Left ventricle myocardium inferior (tissue), 1 donor: ENCODE measurements at regions not wholly inside any gene's neighbourhood (a gene's known extent, or its start where the extent isn't known, plus 50 kb on each side); places are given as distances from the start of the nearest gene placed in this dataset.

ENCODE experiments used
- DNase-seq: peaks from one replicate; pipeline ENCODE4 v3.0.0-alpha.2; 2020
- H3K27ac ChIP-seq: fragments of 200-600 bp; replicated peaks from 2 replicates; pipeline ENCODE4 v1.8.0; 2021
- H3K27me3 ChIP-seq: fragments of 200-600 bp; 2 replicates; pipeline ENCODE4 v1.8.0; 2021; ENCODE audit warnings: low read depth
- H3K36me3 ChIP-seq: fragments of 200-600 bp; 2 replicates; pipeline ENCODE4 v1.8.0; 2021
- H3K4me1 ChIP-seq: fragments of 200-600 bp; 2 replicates; pipeline ENCODE4 v1.8.0; 2021
- H3K4me3 ChIP-seq: fragments of 200-600 bp; 2 replicates; pipeline ENCODE4 v1.8.0; 2021; ENCODE audit warnings: mild to moderate bottlenecking, moderate library complexity
- H3K9me3 ChIP-seq: fragments of 200-600 bp; replicated peaks from 2 replicates; pipeline ENCODE4 v1.8.0; 2021
- CTCF ChIP-seq: fragments of 200-600 bp; IDR thresholded peaks from 2 replicates; pipeline ENCODE4 v1.8.0; 2021; ENCODE audit warnings: antibody characterized with exemption, mild to moderate bottlenecking, borderline replicate concordance
- intact Hi-C: fragments of 100-400 bp; cut with micrococcal nuclease; formaldehyde crosslinking; loops from one replicate; pipeline ENCODE4 v1.11.0; 2022
- donor health status: DM: no; HTN: yes; CAD: no; lungs with severe emphysema.

- Histone ChIP-seq H3K4me3 (no peak overlapping the region), H3K4me1 (no peaks in the 10 kb centered on the region), H3K27ac (no peak overlapping the region), H3K9me3 (no peaks in the 10 kb centered on the region), H3K36me3 (no peaks in the 10 kb centered on the region), H3K27me3 (no peaks in the 10 kb centered on the region)
- no peak for DNase-seq
- TF ChIP-seq CTCF, result no peak
- intact Hi-C loops, result no loop called here
Observed at GRCh38 chr2:122507261-122507660, 751.8 kb downstream of the TSN start.

GRCh38 chr2:122512091-122512490 lies 756.6 kb downstream of the TSN start:
- Histone ChIP-seq H3K9me3 (peaks cover 6% of the 10 kb centered on the region), H3K27me3 (no peaks in the 10 kb centered on the region), H3K4me3 (no peak overlapping the region), H3K36me3 (no peaks in the 10 kb centered on the region), H3K4me1 (no peaks in the 10 kb centered on the region), H3K27ac (no peak overlapping the region)
- DNase-seq, result no peak
- TF ChIP-seq CTCF, result no peak
- intact Hi-C loops, result no loop called here

GRCh38 chr2:122514451-122514996 lies 759.1 kb downstream of the TSN start:
- no peak for TF ChIP-seq CTCF
- no peaks in the 10 kb centered on the region for H3K4me1 ChIP-seq
- H3K4me3 ChIP-seq, result no peak overlapping the region
- DNase-seq, result no peak
- H3K36me3 ChIP-seq, result no peaks in the 10 kb centered on the region
- H3K27me3 ChIP-seq, result no peaks in the 10 kb centered on the region
- H3K9me3 ChIP-seq, result peaks cover 6% of the 10 kb centered on the region
- H3K27ac ChIP-seq, result no peak overlapping the region
- intact Hi-C loops, result no loop called here

GRCh38 chr2:122515731-122516290 lies 760.4 kb downstream of the TSN start:
- intact Hi-C loops, result no loop called here
- Histone ChIP-seq H3K27me3 (no peaks in the 10 kb centered on the region), H3K4me3 (no peak overlapping the region), H3K9me3 (peaks cover 6% of the 10 kb centered on the region), H3K4me1 (no peaks in the 10 kb centered on the region), H3K27ac (no peak overlapping the region), H3K36me3 (no peaks in the 10 kb centered on the region)
- DNase-seq, result no peak
- TF ChIP-seq CTCF, result no peak

- DNase-seq, result no peak
- no peaks in the 10 kb centered on the region for H3K27me3 ChIP-seq
- intact Hi-C loops, result no loop called here
- TF ChIP-seq CTCF, result no peak
- no peak overlapping the region for H3K27ac ChIP-seq
- no peaks in the 10 kb centered on the region for H3K36me3 ChIP-seq
- H3K4me1 ChIP-seq, result no peaks in the 10 kb centered on the region
- H3K9me3 ChIP-seq, result peaks cover 6% of the 10 kb centered on the region
- no peak overlapping the region for H3K4me3 ChIP-seq
Observed at GRCh38 chr2:122516775-122517174, 761.3 kb downstream of the TSN start.
